Medulla oblongata (tissue), 1 donor: ENCODE measurements at regions not wholly inside any gene's neighbourhood (a gene's known extent, or its start where the extent isn't known, plus 50 kb on each side); places are given as distances from the start of the nearest gene placed in this dataset.
"Not testable (repeated sequence)": the region's sequence is repeated elsewhere in the genome, so short reads cannot be mapped to it uniquely, and the experiment has no call there.

ENCODE experiments used
- DNase-seq: peaks from one replicate; pipeline ENCODE4 v3.0.0-alpha.2; 2015; ENCODE audit errors: extremely low spot score

DNA sequence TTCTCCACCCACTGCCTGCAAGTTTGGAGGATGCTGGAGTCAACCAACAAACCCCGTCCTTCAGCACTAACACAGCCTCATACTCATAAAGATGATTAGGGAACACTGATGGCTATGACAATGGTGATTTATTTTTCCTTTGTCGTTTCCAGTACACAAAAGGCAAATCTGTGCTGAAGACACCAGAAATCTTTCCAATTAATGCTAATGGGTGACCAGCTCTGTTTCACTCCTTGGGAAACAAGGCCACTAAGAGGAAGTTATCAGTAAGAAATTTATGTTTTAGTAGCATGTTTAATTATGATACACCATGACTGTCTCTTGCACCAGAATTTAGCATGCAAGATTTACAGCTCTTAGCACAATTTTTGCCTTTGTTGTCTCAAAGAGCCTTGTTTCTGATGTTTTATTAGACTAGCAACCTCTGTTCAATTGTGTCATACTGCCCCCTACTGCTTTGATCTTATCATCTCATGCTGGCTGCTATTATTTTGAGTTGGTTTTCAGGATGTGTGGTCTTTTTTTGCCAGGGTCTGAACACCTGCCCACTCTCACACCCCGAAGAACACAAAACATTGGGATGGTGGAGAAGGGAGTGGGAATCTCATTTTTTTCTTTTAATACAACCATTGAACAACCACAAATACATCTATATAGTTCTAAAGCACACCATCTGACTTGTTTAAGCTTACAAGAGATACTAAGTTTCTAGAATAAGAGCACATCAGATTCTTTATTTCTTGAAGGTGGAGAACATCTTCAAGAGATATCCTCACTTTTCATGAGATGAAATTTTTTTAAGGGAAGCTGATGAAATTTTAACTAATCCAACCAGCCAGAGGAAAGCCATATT, 160.9 kb downstream of the SPTSSA start:
- DNase-seq: peak; percentile 85

DNA sequence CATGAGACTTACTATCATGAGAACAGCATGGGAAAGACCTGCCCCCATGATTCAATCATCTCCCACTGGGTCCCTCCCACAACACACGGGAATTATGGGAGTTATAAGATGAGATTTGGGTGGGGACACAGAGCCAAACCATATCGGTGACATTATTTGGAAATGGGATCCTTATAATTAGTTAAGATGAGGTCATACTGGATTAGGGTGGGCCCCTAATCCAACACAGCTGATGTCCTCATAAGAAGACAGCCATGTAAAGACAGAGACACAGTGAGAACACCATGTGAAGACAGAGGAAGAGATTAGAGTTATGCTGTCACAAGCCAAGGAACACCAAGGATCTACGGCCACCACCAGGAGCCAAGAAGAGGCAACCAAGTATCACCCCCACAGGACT, 161.7 kb downstream of the SPTSSA start:
- no peak for DNase-seq

DNA sequence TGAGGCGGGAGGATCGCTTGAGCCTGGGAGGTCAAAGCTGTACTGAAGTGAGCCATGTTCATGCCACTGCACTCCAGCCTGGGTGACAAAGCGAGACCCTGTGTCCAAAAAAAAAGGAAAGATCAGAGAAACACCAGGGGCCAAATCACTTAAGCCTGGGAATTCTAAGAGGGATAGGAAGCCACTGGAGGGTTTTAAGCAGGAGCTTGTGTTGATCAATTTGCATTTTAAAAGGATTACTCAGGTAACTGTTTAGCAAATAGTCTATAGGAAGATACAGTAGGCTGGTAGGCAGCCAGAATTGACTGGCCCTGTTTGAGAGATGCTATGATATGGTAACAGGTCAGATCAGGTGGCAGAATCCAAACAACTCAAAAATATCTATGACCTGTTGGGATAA, 162.7 kb downstream of the SPTSSA start:
- no peak for DNase-seq

DNA sequence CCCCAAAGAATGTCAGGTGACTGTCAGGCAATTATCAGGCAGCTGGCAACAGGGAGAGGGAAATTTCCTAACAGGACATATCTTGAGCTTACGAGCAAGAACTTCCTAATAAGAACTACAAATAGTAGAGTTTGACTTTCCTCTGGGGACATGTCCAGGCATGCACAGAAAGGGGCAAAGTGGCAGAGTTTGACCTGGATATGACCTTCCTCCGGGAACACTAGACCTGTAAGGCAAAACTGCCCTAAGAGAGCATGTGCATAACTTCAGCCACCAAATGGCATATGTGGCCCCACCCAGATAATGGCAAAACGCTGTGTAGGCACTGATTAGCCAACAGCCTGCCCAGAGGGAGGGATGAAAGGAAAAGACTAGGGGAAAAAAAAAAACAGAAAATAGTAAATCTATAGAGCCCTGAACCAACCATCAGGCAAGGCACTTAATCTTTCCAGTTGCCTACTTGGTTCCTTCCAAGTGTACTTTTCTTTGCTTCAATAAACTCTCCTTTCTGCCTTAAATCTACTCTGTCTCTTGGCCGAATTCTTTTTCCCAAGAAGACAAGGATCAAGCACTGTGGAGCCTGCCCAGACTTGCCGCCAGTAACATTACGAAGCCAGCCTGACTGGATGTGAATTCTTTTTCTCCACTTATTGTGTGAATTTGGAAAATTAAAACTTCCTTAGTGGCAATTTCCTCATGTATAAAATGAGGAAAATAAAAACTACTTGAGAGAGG, 164.1 kb downstream of the SPTSSA start:
- no peak for DNase-seq

DNA sequence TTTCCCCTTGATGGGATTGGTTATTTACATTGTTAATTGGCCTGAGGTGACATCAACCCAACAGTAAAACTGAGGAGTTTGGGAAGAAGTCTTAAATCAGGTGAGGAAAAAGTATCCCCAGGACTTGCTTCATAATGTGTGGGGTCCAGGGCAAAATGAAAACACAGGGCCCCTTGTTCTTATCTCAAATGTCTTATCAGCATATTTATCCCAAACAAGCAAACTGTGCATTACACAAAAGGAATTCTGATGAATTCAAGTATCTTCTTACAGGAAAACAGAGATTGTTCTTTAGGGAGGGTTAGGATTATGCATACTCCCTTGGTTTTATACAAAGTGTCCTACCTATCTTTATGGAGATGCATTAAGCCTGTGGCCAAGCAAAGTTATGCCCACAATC, 178.4 kb downstream of the SPTSSA start:
- DNase-seq: no peak

DNA sequence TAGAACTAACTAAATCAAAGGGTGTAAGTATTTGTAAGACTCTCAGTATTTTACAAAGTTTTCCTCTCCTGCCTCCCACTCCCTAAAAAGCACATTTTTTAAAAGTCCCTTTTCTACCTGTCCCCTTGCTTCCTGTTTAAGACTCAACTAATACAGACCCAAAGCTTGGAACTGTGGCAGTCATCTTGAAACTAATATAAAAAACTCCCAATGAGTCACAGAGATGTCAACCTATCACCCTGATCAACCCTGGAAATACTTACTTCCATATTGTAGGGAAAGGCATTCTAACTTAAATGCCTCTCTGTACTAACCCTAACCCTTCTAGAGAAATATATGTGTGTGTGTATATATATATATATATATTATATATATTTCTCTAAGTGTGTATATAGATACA, 184.8 kb downstream of the SPTSSA start:
- no peak for DNase-seq

DNA sequence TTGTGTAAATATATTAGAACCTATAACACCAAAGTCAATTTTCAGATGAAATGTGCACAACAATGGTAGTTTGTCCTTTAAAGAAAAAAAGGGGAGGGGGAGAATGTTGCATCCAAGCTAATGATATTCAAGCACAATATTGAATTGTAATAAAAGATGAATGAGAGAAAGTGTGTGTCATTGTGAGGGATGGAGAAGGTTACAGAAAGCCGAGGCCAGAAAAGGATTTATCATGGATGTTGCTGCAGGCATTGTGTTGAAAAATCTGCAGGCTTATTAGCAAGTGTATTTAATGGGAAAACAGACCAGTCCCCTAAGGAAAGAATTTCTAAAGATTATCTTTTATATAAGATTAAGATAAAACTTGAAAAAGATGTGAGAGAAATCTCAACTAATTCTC, 186.5 kb downstream of the SPTSSA start:
- DNase-seq: no peak

DNA sequence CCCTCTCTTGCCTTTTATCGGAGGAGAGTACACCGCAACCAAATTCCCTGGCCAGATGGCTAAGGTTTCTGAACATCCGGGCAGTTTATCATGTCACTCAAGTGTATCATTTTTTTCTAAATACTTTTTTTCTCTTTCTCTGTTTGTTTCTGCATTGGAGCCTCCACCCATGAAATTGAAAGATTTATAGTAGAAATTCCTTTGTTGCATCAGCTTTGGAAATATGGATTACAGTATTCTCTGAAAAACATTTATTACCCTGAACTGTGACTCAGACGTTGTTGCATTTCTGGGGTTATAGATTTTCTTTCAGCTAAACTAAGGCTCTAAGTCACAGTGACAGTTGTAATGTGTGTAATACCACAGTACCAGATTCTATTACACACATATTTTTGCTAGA, 187.0 kb downstream of the SPTSSA start:
- no peak for DNase-seq

DNA sequence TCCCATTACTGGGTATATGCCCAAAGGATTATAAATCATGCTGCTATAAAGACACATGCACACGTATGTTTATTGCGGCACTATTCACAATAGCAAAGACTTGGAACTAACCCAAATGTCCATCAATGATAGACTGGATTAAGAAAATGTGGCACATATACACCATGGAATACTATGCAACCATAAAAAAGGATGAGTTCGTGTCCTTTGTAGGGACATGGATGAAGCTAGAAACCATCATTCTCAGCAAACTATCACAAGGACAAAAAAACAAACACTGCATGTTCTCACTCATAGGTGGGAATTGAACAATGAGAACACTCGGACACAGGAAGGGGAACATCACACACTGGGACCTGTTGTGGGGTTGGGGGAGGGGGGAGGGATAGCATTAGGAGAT, 188.3 kb downstream of the SPTSSA start:
- DNase-seq: not testable (repeated sequence)

DNA sequence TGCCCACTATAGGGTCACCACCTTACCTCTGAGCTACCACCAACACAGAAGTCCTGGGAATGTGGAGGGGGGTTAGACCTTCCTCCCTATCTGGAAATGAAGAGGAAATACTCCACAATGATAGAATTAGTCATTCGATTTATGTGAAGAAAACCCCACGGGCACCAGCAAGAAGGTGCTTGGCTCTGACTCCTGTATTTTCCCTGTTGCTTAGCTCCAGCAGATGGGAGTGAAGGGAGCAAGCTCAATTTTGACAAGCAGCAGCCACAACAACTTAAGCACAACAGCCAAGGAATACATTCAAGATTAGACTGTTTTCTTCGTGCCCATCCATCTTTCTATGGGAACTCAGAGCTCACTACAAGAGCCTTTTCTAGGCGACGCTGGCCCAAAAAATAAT, 191.7 kb downstream of the SPTSSA start:
- no peak for DNase-seq

DNA sequence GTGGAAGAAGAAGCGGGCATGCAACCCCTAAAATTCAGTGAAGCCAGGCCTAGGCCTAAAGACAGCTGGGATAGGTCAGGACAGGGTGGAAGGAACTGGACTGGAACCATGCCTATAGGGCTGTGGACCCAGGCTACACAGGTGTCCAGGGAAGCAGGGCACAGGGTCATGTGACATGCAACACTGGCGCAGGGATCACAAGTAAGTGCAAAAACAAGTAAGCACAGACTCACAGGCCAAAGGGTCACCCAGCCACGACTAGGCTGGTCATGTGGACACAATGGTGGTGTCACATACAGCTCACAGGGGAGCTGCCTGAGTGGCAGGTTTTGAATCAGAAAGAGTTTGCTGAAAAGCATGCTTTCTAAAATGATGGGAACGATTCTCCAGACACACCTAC, 195.7 kb downstream of the SPTSSA start:
- no peak for DNase-seq

DNA sequence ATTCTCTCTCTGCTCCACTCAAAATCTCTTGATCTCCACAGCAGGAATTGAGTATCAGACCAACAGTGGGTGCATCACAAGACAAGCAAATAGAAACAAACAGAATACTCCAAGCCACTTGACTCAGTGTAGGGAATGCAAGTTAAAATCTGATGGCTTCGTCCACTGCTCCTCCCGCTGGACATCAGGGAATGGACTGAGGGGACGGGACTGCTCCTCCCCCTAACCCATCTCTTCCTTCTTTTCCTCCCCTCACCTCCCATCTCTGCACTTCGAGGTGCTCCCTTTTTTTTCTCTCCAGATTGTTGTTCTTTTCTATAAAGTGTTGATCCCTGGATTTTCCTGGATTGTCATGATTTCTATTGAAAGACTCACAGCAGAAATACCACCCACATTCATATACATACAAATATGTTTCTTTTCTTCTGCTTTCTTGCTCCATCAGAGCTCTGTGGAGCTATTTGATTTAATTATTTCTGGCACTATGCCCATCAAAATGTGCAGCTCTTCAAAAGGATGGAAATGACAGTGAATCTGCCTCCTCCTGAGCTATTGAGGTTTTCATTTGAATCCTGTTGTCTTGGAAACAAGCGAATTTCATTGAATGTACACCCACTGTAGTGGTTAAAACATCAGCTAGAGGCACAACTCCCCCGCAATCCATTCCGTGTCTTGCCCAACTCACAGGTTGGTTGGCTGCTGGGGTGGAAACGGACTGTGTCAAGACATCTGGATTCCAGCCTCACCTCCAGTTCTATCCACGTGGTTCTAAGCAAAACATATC, 199.7 kb downstream of the SPTSSA start:
- no peak for DNase-seq

DNA sequence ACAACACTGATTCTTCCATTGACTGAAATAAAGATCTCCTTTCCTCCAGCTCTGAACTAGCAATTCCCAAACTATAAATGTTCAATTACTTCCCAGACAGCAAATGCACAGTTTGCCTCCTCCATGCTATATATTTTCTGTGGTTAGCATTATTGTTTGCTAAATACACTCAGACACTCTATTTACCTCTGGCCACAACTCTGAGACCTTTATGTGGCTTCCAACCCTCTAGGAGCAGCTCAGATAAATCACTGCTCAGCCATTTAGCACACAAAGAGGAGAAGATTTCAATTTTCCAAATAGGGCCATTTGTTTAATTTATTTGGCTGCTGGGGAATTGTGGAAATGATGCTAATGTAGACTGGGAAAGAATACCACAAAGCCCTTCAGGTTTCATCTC, 202.0 kb downstream of the SPTSSA start:
- no peak for DNase-seq

DNA sequence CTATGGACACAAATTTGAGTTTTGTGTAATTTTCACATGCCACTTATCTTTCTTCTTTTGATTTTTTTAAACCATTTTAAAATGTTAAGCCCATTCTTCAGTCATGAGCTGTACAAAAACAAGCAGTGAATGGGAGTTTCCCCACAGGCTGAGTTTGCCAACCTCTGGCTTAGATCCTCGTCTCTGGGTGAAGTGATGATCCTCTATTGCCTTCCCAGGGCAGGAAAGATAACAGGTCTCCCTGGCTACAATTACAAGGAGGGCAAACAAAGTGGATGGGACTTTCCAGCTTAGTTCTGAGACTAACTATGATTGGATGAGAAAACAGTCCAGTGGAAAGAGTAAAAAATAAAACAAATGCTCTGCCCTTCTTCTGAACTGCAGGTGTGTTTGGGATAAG, 203.7 kb downstream of the SPTSSA start:
- DNase-seq: no peak

DNA sequence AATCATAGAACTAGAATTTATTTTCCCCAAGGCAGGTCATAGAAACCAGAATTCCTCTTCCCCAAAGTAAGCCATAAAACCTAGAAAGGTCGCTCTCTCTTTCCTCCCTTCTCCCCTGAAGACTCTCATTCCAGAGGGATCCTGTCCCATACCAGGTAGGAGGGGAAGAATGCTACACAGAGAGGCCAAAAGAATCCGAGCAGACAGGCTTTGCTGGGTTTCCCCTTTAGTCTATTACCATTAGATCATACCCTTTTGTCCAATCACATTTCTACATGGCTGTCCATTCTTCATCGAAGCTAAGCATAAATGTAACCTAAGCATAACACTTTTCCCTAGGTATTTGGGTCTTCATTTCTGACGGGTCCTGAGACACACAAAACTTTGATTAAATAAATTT, 204.5 kb downstream of the SPTSSA start:
- no peak for DNase-seq

DNA sequence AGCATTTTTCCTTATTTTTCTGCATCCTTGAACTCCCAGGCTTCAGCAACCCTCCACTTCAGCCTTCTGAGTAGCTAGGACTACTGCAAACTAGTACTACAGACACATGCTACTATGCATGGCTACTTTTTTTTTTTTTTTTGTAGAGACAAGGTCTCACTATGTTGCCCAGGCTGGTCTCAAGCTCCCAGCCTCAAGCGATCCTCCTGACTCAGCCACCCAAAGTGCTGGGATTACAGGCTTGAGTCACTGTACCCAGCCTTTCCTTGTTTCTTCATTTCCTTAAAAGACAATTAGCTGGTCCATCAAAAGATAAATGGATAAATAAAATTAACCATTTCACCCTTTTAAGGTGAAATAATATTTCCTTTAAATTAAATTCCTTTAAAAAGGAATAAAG, 205.8 kb downstream of the SPTSSA start:
- no peak for DNase-seq

DNA sequence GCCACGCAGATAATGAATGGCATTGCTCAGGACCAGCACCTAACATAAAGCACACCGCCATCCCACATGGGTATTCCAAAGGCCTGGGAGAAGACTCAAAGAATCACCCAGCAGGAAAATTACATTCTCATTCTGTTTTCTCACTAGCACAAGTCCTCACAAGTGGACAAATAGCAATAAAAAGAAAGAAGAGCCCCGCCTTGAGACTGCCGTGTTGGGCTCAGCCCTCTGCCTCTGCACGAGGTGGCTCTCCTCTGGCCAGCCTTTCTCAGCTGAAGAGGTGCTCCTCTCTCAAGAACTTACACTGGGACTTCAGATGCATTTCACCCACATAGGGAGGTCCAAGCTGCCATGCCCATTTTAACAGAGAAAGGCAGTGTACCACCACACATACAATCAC, 207.5 kb downstream of the SPTSSA start:
- DNase-seq: no peak

DNA sequence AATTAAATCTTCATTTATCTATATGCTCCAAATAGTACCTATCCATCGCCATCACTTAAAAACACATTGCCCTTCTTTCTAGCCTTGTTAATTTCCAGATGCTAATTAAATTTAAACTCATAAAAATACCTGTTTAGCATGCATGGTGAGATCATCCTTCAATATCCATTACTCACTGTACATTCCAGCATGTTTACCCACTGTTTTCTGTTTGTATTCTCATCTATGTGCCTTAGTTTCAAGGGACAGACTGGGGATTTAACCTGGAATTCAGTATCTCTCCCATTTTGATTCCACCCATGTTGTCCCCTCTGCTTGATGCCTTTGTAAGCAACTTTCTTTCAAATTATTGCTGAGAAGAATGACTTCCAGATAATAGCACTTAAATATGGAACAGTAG, 208.0 kb downstream of the SPTSSA start:
- DNase-seq: no peak

DNA sequence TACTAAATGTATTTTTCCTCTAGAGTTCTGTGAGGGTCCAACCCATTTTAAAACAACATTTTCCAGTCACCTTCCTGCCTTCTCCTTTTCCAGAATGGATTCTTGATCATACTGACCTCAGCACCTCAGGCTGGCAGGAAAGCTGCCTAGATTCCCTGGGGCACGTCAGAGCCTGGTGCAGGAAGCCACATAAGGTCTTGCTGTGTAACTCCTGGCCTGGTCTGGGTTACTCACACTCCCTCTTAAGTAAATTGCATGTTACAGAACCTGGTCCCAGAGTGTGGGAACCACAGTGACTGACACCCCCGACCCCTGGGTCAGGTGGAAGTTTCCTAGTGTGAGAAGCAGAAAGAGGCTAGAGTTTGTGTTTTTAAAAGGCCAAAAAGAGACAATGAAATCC, 209.8 kb downstream of the SPTSSA start:
- no peak for DNase-seq

DNA sequence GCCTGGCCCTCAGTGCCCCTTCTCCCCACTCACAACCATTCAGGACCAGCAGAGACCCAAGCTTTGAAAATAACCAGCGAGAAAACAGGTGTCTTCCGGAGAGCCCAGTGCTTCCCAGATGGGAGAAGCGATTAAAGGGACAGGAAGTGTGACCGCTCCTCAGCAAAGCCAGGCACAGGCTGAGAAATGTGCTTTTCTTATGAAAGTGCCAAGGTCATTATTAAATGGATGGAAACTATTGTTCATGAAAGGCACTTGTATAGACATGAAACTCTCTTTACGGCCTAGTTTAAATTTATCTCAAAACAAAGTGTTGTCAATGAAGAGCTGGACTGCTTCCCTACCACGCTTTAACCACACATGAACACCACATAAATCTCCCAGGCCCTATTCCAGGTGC, 210.4 kb downstream of the SPTSSA start:
- no peak for DNase-seq

DNA sequence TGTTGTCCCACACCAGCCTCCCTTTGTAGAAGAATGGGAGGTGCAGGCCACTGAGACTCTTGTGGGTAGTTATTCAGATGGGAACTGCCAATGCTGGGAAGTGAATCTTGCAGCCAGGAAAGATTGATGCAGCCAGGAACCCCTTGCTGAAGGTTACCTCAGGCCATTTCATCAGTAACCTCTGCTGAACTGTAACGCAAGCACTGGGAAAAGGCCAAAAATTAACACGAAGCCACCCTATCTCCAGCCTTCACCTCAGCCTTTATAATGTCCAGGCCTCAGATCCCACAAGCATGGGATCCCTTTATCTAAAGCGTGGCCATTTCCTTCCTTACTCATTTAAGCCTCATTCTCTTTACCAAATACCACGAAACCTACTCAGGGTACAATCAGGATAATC, 211.1 kb downstream of the SPTSSA start:
- no peak for DNase-seq

DNA sequence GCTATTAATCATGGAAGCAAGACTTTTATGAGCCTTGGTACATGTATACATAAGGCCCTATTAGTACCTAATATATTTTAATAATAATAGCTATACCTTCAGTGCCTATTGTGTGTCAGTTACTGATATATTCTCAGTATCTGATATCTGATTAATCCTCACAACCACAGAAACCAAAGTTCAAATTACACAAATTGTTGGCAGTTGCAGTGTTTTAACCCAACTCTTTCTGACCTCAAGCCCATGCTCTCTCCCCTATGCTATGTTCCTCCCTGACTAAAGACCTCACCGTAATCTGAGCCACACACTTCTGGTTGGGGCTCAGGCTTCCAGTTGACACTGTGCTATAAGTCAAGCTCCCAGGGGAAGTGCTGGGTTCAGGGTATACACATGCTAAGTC, 214.4 kb downstream of the SPTSSA start:
- DNase-seq: no peak

DNA sequence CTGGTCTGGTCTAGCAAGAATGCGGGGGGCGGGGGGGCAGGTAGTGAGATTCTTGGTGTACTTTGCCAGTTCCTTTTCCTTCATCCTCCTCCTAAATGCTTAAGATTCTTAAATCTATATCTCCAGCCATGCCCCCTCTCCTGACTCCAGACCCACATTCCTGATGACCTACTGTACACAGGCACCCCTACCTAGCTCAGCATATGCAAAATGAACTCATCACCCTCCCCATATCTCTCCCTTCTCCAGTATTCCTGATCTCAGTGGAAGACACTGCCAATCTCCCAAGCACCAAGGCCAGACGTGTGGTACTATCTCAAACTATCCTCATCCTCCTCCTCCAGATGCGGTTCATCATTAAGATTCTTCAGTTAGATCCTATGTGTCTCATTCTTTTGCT, 215.8 kb downstream of the SPTSSA start:
- DNase-seq: no peak
